Neuronal stem cell (in vitro differentiated cells): ENCODE measurements at regions not wholly inside any gene's neighbourhood (a gene's known extent, or its start where the extent isn't known, plus 50 kb on each side); places are given as distances from the start of the nearest gene placed in this dataset.
"Not testable (repeated sequence)": the region's sequence is repeated elsewhere in the genome, so short reads cannot be mapped to it uniquely, and the experiment has no call there.

Experiments
- DNase-seq: peaks from one replicate; pipeline ENCODE4 v3.0.0-alpha.2; 2013; ENCODE audit warnings: low spot score
- H2AFZ ChIP-seq: one replicate; pipeline ENCODE4 v1.6.1; 2013; ENCODE audit warnings: mild to moderate bottlenecking, low read length, inconsistent platforms
- H2AK5ac ChIP-seq: 2 replicates; pipeline ENCODE4 v1.6.1; 2013; ENCODE audit warnings: low read depth, mild to moderate bottlenecking, inconsistent platforms, low read length, moderate library complexity, mixed read lengths
- H2BK120ac ChIP-seq: 2 replicates; pipeline ENCODE4 v1.6.1; 2013; ENCODE audit warnings: low read depth, mild to moderate bottlenecking, inconsistent platforms, low read length, moderate library complexity, mixed read lengths
- H2BK12ac ChIP-seq: one replicate; pipeline ENCODE4 v1.6.1; 2013; ENCODE audit warnings: low read length, inconsistent platforms
- H2BK15ac ChIP-seq: 2 replicates; pipeline ENCODE4 v1.6.1; 2013; ENCODE audit warnings: mild to moderate bottlenecking, low read length, inconsistent platforms, mixed read lengths
- H2BK5ac ChIP-seq: one replicate; pipeline ENCODE4 v1.6.1; 2013; ENCODE audit warnings: inconsistent platforms, mild to moderate bottlenecking, low read length, moderate library complexity
- H3K14ac ChIP-seq: one replicate; pipeline ENCODE4 v1.6.1; 2013; ENCODE audit warnings: low read length, inconsistent platforms
- H3K18ac ChIP-seq: 2 replicates; pipeline ENCODE4 v1.6.1; 2013; ENCODE audit warnings: low read length, inconsistent platforms
- H3K23ac ChIP-seq: 2 replicates; pipeline ENCODE4 v1.6.1; 2013; ENCODE audit warnings: low read depth, mild to moderate bottlenecking, mixed read lengths, low read length, inconsistent platforms; ENCODE audit not compliant: poor library complexity
- H3K27ac ChIP-seq: replicated peaks from 3 replicates; pipeline ENCODE4 v1.5.1; 2013; ENCODE audit warnings: low read length, inconsistent platforms
- H3K27me3 ChIP-seq, 3 experiments: 2 replicates each; pipeline ENCODE4 v1.6.1; 2013; ENCODE audit warnings: low read length in 3 of 3, mild to moderate bottlenecking in 2 of 3, inconsistent platforms in 1 of 3, low read depth in 1 of 3, mixed read lengths in 1 of 3, moderate library complexity in 1 of 3; ENCODE audit not compliant: control insufficient read depth in 3 of 3, insufficient read depth in 3 of 3
- H3K36me3 ChIP-seq, 2 donors: replicated peaks in 1 of 2; 2 replicates each; pipeline ENCODE4 v1.6.1; 2013; ENCODE audit warnings: low read length in 2 of 2; ENCODE audit not compliant: control insufficient read depth in 2 of 2, insufficient read depth in 2 of 2
- H3K4ac ChIP-seq: 2 replicates; pipeline ENCODE4 v1.6.1; 2013; ENCODE audit warnings: inconsistent platforms, mild to moderate bottlenecking, low read length, moderate library complexity
- H3K4me1 ChIP-seq, 2 donors: 1 replicate in 1 of 2; 2 replicates in 1 of 2; pipeline ENCODE4 v1.6.1; 2013; ENCODE audit warnings: low read length in 2 of 2, low read depth in 1 of 2; ENCODE audit not compliant: control insufficient read depth in 2 of 2, insufficient read depth in 1 of 2
- H3K4me2 ChIP-seq: one replicate; pipeline ENCODE4 v1.6.1; 2013; ENCODE audit warnings: mild to moderate bottlenecking, low read length, inconsistent platforms; ENCODE audit not compliant: insufficient read depth, poor library complexity, severe bottlenecking
- H3K4me3 ChIP-seq, 2 donors: 2 replicates each; pipeline ENCODE4 v1.5.1; 2013; ENCODE audit warnings: low read length in 2 of 2, mild to moderate bottlenecking in 2 of 2, inconsistent platforms in 1 of 2, moderate library complexity in 1 of 2
- H3K79me1 ChIP-seq: one replicate; pipeline ENCODE4 v1.6.1; 2013; ENCODE audit warnings: low read depth, mild to moderate bottlenecking, inconsistent platforms, low read length, moderate library complexity
- H3K9ac ChIP-seq: one replicate; pipeline ENCODE4 v1.6.1; 2013; ENCODE audit warnings: mild to moderate bottlenecking, low read depth, low read length, inconsistent platforms; ENCODE audit not compliant: poor library complexity
- H3K9me3 ChIP-seq, 2 donors: replicated peaks in 1 of 2; 2 replicates each; pipeline versions ENCODE3 to v1.6.1; 2013; ENCODE audit warnings: low read length in 2 of 2, mild to moderate bottlenecking in 2 of 2, inconsistent platforms in 1 of 2, low read depth in 1 of 2, mixed read lengths in 1 of 2, moderate library complexity in 1 of 2; ENCODE audit not compliant: control insufficient read depth in 2 of 2, insufficient read depth in 1 of 2
- H4K8ac ChIP-seq: one replicate; pipeline ENCODE4 v1.6.1; 2013; ENCODE audit warnings: low read depth, mild to moderate bottlenecking, inconsistent platforms, low read length, moderate library complexity
- H4K91ac ChIP-seq: one replicate; pipeline ENCODE4 v1.6.1; 2013; ENCODE audit warnings: low read length, low read depth, mild to moderate bottlenecking, inconsistent platforms; ENCODE audit not compliant: poor library complexity
- WGBS, 2 donors: extraction: QIAGEN DNeasy Blood & Tissue Kit; methylation state at CpG; one replicate each; pipeline ENCODE4 v1.1.7; 2013; ENCODE audit warnings: missing lambda C conversion rate in 2 of 2, mixed read lengths in 1 of 2; ENCODE audit not compliant: insufficient read length in 2 of 2, insufficient replicate concordance in 1 of 2; ENCODE audit errors: extremely low coverage in 2 of 2; 5-methylcytosine and 5-hydroxymethylcytosine counted together

DNA sequence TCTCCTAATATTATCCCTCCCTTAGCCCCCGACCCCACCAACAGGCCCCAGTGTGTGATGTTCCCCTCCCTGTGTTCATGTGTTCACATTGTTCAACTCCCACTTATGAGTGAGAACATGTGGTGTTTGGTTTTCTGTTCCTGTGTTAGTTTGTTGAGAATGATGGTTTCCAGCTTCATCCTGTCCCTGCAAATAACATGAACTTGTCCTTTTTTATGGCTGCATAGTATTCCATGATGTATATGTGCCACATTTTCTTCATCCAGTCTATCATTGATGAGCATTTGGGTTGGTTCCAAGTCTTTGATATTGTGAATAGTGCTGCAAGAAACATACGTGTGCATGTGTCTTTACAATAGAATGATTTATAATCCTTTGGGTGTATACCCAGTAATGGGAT lies 241.3 kb upstream of the SGO1 start:
- not testable (repeated sequence) for H3K4me1 ChIP-seq, H2AFZ ChIP-seq, H3K36me3 ChIP-seq, H3K27me3 ChIP-seq, H2BK15ac ChIP-seq, H2BK120ac ChIP-seq, H3K23ac ChIP-seq, H3K27ac ChIP-seq, H3K14ac ChIP-seq, H4K8ac ChIP-seq, H2BK12ac ChIP-seq, H3K4me3 ChIP-seq, H3K4ac ChIP-seq, H2AK5ac ChIP-seq, H2BK5ac ChIP-seq, H3K4me2 ChIP-seq, H3K79me1 ChIP-seq, H4K91ac ChIP-seq, DNase-seq, H3K18ac ChIP-seq, H3K9ac ChIP-seq, H3K9me3 ChIP-seq
- no CpG with 5 or more reads among the region's 2 CpGs for WGBS, 2 donors

DNA sequence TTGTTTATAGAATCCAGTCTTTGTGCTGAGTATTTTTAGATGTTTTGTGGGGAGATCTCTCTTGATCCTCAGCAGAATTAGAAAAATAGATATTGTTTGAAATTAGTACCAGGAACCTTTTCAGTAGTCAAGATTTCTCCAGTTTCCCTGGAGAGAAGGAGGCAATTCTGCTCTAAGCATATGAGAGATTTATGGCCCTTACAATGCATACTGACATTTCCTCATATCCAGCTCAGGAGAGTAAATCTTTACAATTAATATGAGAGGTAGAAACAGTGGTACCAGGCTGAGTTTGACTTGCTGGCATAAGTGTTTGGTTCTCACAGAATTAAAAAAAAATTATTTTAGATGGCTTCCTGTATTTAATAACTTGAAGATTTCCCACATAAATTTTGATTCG lies 239.1 kb upstream of the SGO1 start:
- no peak overlapping the region for H3K4me3 ChIP-seq
- no CpG with 5 or more reads among the region's 1 CpG for WGBS, 2 donors
- H3K9ac ChIP-seq, result no peak overlapping the region

DNA sequence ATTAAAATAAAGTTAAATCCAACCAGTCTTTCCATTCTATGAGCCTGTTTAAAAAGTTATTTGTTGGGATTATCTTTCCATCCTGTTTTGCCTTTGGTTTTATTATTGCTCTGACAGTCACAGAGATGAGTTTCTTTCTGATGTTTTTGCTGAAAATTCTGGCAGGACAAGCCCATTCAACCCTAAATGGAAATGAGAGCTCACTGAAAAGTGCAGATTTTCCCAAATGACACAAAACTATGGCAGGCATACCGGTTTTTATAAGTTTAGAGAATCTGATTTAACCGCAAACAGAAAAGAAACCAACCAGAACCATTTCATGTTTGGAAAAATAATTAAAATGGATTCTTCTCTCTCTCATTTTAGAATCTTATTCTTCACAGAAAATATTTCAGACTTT lies 238.1 kb upstream of the SGO1 start:
- H3K4ac ChIP-seq, result no peak overlapping the region
- H2BK12ac ChIP-seq, result no peak overlapping the region
- no peak overlapping the region for H3K4me3 ChIP-seq
- no peak overlapping the region for H2AFZ ChIP-seq
- H3K36me3 ChIP-seq, result no peaks in the 10 kb centered on the region
- no peak overlapping the region for H3K23ac ChIP-seq
- H3K9ac ChIP-seq, result no peak overlapping the region
- H3K4me2 ChIP-seq, result no peak overlapping the region
- H2BK15ac ChIP-seq, result no peak overlapping the region
- H3K4me1 ChIP-seq, result no peaks in the 10 kb centered on the region
- no peaks in the 10 kb centered on the region for H3K9me3 ChIP-seq
- no peak overlapping the region for H2BK120ac ChIP-seq
- H3K18ac ChIP-seq, result no peak overlapping the region
- H3K27ac ChIP-seq, result no peak overlapping the region
- no peak overlapping the region for H4K91ac ChIP-seq
- WGBS, 2 donors, result no CpG with 5 or more reads among the region's 2 CpGs
- no peak overlapping the region for H4K8ac ChIP-seq
- H2BK5ac ChIP-seq, result no peak overlapping the region
- H3K27me3 ChIP-seq, result peaks cover 0 to under 1% (median 0%) of the 10 kb centered on the region in 3 experiments
- H3K79me1 ChIP-seq, result no peaks in the 10 kb centered on the region
- DNase-seq, result no peak
- no peak overlapping the region for H2AK5ac ChIP-seq
- H3K14ac ChIP-seq, result no peak overlapping the region

More for the DNA sequence above, 239.1 kb upstream of the SGO1 start:
- H3K4me1 ChIP-seq, result no peaks in the 10 kb centered on the region
- no peaks in the 10 kb centered on the region for H3K27me3 ChIP-seq
- H3K36me3 ChIP-seq, result no peaks in the 10 kb centered on the region
- no peak overlapping the region for H2BK15ac ChIP-seq
- H3K79me1 ChIP-seq, result no peaks in the 10 kb centered on the region
- H2BK12ac ChIP-seq, result no peak overlapping the region
- H3K4ac ChIP-seq, result no peak overlapping the region
- no peak overlapping the region for H2AK5ac ChIP-seq
- no peak overlapping the region for H3K4me2 ChIP-seq
- H3K18ac ChIP-seq, result no peak overlapping the region
- no peak overlapping the region for H2BK5ac ChIP-seq
- no peak overlapping the region for H3K14ac ChIP-seq
- no peak overlapping the region for H3K23ac ChIP-seq
- H3K27ac ChIP-seq, result no peak overlapping the region
- H2AFZ ChIP-seq, result no peak overlapping the region
- H3K9me3 ChIP-seq, result no peaks in the 10 kb centered on the region
- no peak for DNase-seq
- no peak overlapping the region for H4K8ac ChIP-seq
- no peak overlapping the region for H4K91ac ChIP-seq
- H2BK120ac ChIP-seq, result no peak overlapping the region

DNA sequence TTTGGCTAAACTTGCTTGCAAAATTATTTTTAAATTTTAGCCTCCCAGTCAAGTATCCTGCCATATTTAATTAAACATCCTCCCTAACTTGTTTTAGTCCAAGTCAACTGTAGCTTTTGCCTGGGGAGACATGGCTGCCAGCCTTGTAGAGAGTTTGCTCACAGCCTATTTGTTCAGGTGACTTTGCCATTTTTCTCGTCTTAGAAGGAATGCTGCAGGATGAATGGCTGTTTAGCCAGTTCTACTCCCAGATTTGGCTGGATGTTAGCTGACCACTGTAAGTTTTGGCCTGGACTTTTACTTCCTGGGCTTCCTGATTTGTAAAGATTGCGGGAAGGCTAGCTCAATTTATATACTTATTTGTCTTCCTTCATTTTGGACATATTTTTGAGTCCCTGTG lies 236.4 kb upstream of the SGO1 start:
- H4K91ac ChIP-seq, result no peak overlapping the region
- H3K23ac ChIP-seq, result no peak overlapping the region
- no peak overlapping the region for H3K18ac ChIP-seq
- H3K27ac ChIP-seq, result no peak overlapping the region
- H2BK120ac ChIP-seq, result no peak overlapping the region
- H3K4me2 ChIP-seq, result no peak overlapping the region
- H3K9me3 ChIP-seq, result no peaks in the 10 kb centered on the region
- WGBS, 2 donors, result no CpG with 5 or more reads among the region's 2 CpGs
- H2AK5ac ChIP-seq, result no peak overlapping the region
- no peak overlapping the region for H3K9ac ChIP-seq
- H2BK12ac ChIP-seq, result no peak overlapping the region
- no peak for DNase-seq
- H2BK15ac ChIP-seq, result no peak overlapping the region
- no peak overlapping the region for H2BK5ac ChIP-seq
- H3K4me3 ChIP-seq, result no peak overlapping the region
- no peak overlapping the region for H3K14ac ChIP-seq
- peaks cover 0 to 3% (median 0%) of the 10 kb centered on the region in 3 experiments for H3K27me3 ChIP-seq
- no peak overlapping the region for H3K4ac ChIP-seq
- H3K36me3 ChIP-seq, result no peaks in the 10 kb centered on the region
- no peaks in the 10 kb centered on the region for H3K79me1 ChIP-seq
- no peaks in the 10 kb centered on the region for H3K4me1 ChIP-seq
- H4K8ac ChIP-seq, result no peak overlapping the region
- no peak overlapping the region for H2AFZ ChIP-seq
